ENCODE measurements at regions not wholly inside any gene's neighbourhood (a gene's known extent, or its start where the extent isn't known, plus 50 kb on each side); places are given as distances from the start of the nearest gene placed in this dataset.

GRCh38 chr2:200174433-200175216 lies 131.9 kb upstream of the SPATS2L start:
- TF ChIP-seq CTCF (IDR thresholded peaks at IDR 0.05; ENCODE audit: low read length): no peak
- no peak for TF ChIP-seq EZH2 (IDR thresholded peaks at IDR 0.05; ENCODE audit: borderline replicate concordance, low read length)

All from OCI-LY1 (cell line).